ENCODE measurements at regions not wholly inside any gene's neighbourhood (a gene's known extent, or its start where the extent isn't known, plus 50 kb on each side); places are given as distances from the start of the nearest gene placed in this dataset.

GRCh38 chr10:109166935-109167334 lies 756.4 kb downstream of the XPNPEP1 start:
- Histone ChIP-seq H3K4me1 (no peaks in the 10 kb centered on the region), H3K36me3 (no peaks in the 10 kb centered on the region), H3K27me3 (no peaks in the 10 kb centered on the region), H3K9me3 (no peaks in the 10 kb centered on the region), H3K4me3 (no peak overlapping the region), H3K27ac (no peak overlapping the region)
- no peak for DNase-seq (ENCODE audit: low spot score in 2 of 2)
- TF ChIP-seq POLR2A (IDR thresholded peaks at IDR 0.05) (no peak), EP300 (IDR thresholded peaks at IDR 0.05) (no peak)
- TF ChIP-seq, protein P1, sequence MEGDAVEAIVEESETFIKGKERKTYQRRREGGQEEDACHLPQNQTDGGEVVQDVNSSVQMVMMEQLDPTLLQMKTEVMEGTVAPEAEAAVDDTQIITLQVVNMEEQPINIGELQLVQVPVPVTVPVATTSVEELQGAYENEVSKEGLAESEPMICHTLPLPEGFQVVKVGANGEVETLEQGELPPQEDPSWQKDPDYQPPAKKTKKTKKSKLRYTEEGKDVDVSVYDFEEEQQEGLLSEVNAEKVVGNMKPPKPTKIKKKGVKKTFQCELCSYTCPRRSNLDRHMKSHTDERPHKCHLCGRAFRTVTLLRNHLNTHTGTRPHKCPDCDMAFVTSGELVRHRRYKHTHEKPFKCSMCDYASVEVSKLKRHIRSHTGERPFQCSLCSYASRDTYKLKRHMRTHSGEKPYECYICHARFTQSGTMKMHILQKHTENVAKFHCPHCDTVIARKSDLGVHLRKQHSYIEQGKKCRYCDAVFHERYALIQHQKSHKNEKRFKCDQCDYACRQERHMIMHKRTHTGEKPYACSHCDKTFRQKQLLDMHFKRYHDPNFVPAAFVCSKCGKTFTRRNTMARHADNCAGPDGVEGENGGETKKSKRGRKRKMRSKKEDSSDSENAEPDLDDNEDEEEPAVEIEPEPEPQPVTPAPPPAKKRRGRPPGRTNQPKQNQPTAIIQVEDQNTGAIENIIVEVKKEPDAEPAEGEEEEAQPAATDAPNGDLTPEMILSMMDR (IDR thresholded peaks at IDR 0.05): no peak

DNA sequence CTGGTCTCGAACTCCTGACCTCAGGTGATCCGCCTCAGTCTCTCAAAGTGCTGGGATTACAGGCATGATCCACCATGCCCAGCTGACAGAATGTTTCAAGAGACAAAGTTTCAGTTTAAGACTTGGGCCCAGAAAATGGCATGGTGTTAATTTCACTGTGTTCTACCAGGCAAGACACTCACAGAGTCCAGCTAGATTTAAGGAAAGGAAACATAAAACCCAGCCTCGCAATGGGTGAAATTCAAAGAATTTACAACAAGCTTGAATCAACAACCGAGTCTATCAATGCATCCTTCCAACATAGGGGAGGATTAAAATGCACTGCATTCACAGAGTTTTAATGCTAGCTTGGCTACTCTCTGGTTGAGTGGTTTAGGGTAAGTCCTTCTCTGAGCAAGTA lies 764.0 kb downstream of the XPNPEP1 start:
- Histone ChIP-seq H3K9me3 (no peaks in the 10 kb centered on the region), H3K4me3 (no peak overlapping the region), H3K27me3 (no peaks in the 10 kb centered on the region), H3K36me3 (no peaks in the 10 kb centered on the region), H3K4me1 (no peaks in the 10 kb centered on the region), H3K27ac (no peak overlapping the region)
- DNase-seq (ENCODE audit: low spot score in 2 of 2): no peak
- WGBS, 2 donors: 63 to 77% methylated on average over 4 of the region's 4 CpGs
- TF ChIP-seq, protein P1 (IDR thresholded peaks at IDR 0.05): no peak
- TF ChIP-seq EP300 (IDR thresholded peaks at IDR 0.05): no peak
- TF ChIP-seq POLR2A (IDR thresholded peaks at IDR 0.05): no peak

GRCh38 chr10:109156396-109156795 lies 766.9 kb downstream of the XPNPEP1 start:
- TF ChIP-seq, protein P1 (IDR thresholded peaks at IDR 0.05): no peak
- TF ChIP-seq POLR2A (IDR thresholded peaks at IDR 0.05) (no peak), EP300 (IDR thresholded peaks at IDR 0.05) (no peak)
- no peak for DNase-seq (ENCODE audit: low spot score in 2 of 2)
- 88 to 94% methylated on average over 3 of the region's 3 CpGs for WGBS, 2 donors
- Histone ChIP-seq H3K27ac (no peak overlapping the region), H3K4me3 (no peak overlapping the region), H3K4me1 (no peaks in the 10 kb centered on the region), H3K9me3 (peaks cover 0 to 10% (median 0%) of the 10 kb centered on the region in 4 donors), H3K27me3 (no peaks in the 10 kb centered on the region), H3K36me3 (no peaks in the 10 kb centered on the region)

DNA sequence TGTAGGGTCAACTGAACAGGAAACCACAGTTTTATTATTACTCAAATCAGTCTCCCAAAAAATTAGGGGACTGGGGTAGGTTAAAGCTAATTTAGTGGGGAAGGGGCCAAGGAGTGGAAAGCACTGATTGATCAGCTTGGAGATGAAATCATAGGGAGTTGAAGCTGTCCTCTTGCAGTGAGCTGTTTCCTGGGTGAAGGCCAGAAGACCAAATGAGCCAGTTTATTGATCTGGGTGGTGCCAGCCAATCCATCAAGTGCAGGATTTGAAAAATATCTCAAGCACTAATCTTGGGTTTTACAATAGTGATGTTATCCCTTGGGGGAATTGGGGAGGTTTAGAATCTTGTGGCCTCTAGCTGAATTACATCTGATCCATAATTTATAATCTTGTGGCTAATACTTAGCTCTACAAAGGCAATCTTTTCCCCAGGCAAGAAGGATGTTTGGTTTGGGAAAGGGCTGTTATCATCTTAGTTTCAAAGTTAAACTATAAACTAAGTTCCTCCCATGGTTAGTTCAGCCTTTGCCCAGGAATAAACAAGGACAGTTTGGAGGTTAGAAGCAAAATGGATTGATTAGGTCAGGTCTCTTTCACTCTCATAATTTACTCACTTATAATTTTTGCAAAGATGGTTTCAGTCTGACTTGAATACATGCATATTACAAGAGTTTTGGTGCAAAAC lies 773.5 kb downstream of the XPNPEP1 start:
- Histone ChIP-seq H3K9me3 (peaks cover 0 to 10% (median 0%) of the 10 kb centered on the region in 4 donors), H3K36me3 (no peaks in the 10 kb centered on the region), H3K4me3 (no peak overlapping the region), H3K27ac (no peak overlapping the region), H3K4me1 (no peaks in the 10 kb centered on the region), H3K27me3 (no peaks in the 10 kb centered on the region)
- TF ChIP-seq POLR2A (IDR thresholded peaks at IDR 0.05) (no peak), EP300 (IDR thresholded peaks at IDR 0.05) (no peak)
- TF ChIP-seq, protein P1 (IDR thresholded peaks at IDR 0.05): no peak
- DNase-seq (ENCODE audit: low spot score in 2 of 2): no peak

DNA sequence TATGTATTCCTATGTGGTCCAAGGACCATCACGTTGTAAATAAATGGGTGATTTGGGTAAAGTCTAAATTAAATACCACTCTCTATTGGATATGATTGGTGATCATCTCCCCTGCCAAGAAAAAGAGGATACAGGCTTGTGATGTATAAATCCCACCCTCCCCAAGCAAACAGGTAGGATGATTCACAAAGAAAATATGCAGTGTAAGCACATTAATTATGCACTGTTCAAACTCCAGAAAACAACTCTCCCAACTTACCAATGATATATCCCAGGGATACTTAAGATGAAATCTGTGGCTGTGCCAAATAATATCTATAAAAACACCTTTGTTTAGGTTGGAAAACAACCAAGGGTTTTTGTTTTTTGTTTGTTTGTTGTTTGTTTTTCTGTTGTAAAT lies 795.9 kb downstream of the XPNPEP1 start:
- Histone ChIP-seq H3K4me1 (no peaks in the 10 kb centered on the region), H3K9me3 (no peaks in the 10 kb centered on the region), H3K27me3 (no peaks in the 10 kb centered on the region), H3K27ac (no peak overlapping the region), H3K4me3 (no peak overlapping the region), H3K36me3 (no peaks in the 10 kb centered on the region)
- TF ChIP-seq POLR2A (IDR thresholded peaks at IDR 0.05) (no peak), EP300 (IDR thresholded peaks at IDR 0.05) (no peak)
- TF ChIP-seq, protein P1 (IDR thresholded peaks at IDR 0.05): no peak
- DNase-seq (ENCODE audit: low spot score in 2 of 2): no peak
- whole genome bisulfite sequencing, 2 donors: 79 to 81% methylated on average over 1 of the region's 1 CpG

Measured in tibial nerve (tissue), 4 donors.